Heart left ventricle (tissue), 16 donors: ENCODE measurements at regions not wholly inside any gene's neighbourhood (a gene's known extent, or its start where the extent isn't known, plus 50 kb on each side); places are given as distances from the start of the nearest gene placed in this dataset.

Experiments
- ATAC-seq, 4 donors: fragments of 200-7000 bp; cut with Tn5 transposase; one replicate each; pipeline ENCODE4 v1.9.1; 2020 to 2022; ENCODE audit warnings: moderate library complexity in 4 of 4, mild to moderate bottlenecking in 3 of 4, moderate number of reproducible peaks in 1 of 4
- DNase-seq, 5 donors: peaks; one replicate each; pipeline ENCODE4 v3.0.0-alpha.2; 2020
- H3K27ac ChIP-seq, 12 donors: fragments of 200-600 bp; sonication (generic) in 4 of 12; one replicate each; pipeline versions ENCODE4 v1.5.0 to v1.8.0; 2016 to 2022; ENCODE audit warnings: mild to moderate bottlenecking in 2 of 12
- H3K27me3 ChIP-seq, 9 donors: fragments of 200-600 bp; sonication (generic) in 2 of 9; one replicate each; pipeline versions ENCODE4 v1.5.1 to v1.8.0; 2016 to 2022; ENCODE audit warnings: mild to moderate bottlenecking in 3 of 9
- H3K36me3 ChIP-seq, 9 donors: fragments of 200-600 bp; sonication (generic) in 2 of 9; one replicate each; pipeline versions ENCODE4 v1.5.0 to v1.8.0; 2018 to 2022; ENCODE audit warnings: mild to moderate bottlenecking in 2 of 9
- H3K4me1 ChIP-seq, 12 donors: fragments of 200-600 bp; sonication (generic) in 4 of 12; one replicate each; pipeline versions ENCODE4 v1.5.0 to v1.8.0; 2016 to 2022; ENCODE audit warnings: mild to moderate bottlenecking in 3 of 12
- H3K4me3 ChIP-seq, 12 donors: fragments of 200-600 bp; sonication (generic) in 4 of 12; one replicate each; pipeline versions ENCODE4 v1.5.0 to v1.8.0; 2017 to 2022; ENCODE audit warnings: mild to moderate bottlenecking in 9 of 12, moderate library complexity in 4 of 12
- H3K9me3 ChIP-seq, 12 donors: fragments of 200-600 bp; sonication (generic) in 4 of 12; one replicate each; pipeline versions ENCODE4 v1.5.0 to v1.8.0; 2016 to 2022; ENCODE audit warnings: mild to moderate bottlenecking in 1 of 12
- POLR2A ChIP-seq, 2 donors: fragments of 450-650 bp; IDR thresholded peaks; one replicate each; pipeline ENCODE4 v1.6.1; 2017; ENCODE audit warnings: antibody characterized with exemption in 2 of 2, mild to moderate bottlenecking in 2 of 2, moderate library complexity in 2 of 2
- WGBS, 4 donors: extraction: QIAGEN DNeasy Blood & Tissue Kit in 2 of 4; methylation state at CpG; one replicate each; pipeline versions ENCODE4 v1.1.5 to v1.1.7; 2013 to 2018; 5-methylcytosine and 5-hydroxymethylcytosine counted together
- intact Hi-C, 10 donors: fragments of 100-400 bp; cut with DNase I; formaldehyde crosslinking; loops; one replicate each; pipeline versions ENCODE4 v1.11.1 to v1.14.2; 2022
- TF ChIP-seq, protein P1 (sequence below), 12 donors: fragments of 200-600 bp; sonication (generic) in 4 of 12; IDR thresholded peaks; one replicate each; pipeline versions ENCODE4 v1.5.0 to v1.8.0; 2018 to 2022; ENCODE audit warnings: antibody characterized with exemption in 12 of 12, mild to moderate bottlenecking in 5 of 12
- donor health status: ischemic (EF 13 %, LVEDD 7.1; RV severe dilation, severe dysfunction).
- donor health status: healthy with polysubstance abuse.
- donor health status: DM: no; HTN: yes; CAD: no.
- donor health status: DM: no; HTN: no; CAD: no.
- donor health status: ischemic (EF 25% LVEDD 6.9; RV normal size, moderate dysfunction).
- donor health status: ischemic (EF 25% LVEDD 5.7; RV mildly dilated, moderate dysfunction).
- donor health status: healthy.
- donor health status: DM: yes; HTN: yes; CAD: no.
- donor health status: ischemic (EF 35%, LVEDD 5.7; RV mildly dilated, moderate dysfunction).
- donor health status: nonischemic (EF 11% LVEDD 7.7; RV severe dilation, severe dysfunction).
- donor health status: DM: yes; HTN: yes; CAD: no.
- donor health status: PGD.
- donor health status: ischemic (EF 29% LVEDD 5.4; RV normal size, mild dysfunction).
- donor health status: nonischemic (EF 23%, LVEDD 6.1; RV moderate dilation, normal function).

DNA sequence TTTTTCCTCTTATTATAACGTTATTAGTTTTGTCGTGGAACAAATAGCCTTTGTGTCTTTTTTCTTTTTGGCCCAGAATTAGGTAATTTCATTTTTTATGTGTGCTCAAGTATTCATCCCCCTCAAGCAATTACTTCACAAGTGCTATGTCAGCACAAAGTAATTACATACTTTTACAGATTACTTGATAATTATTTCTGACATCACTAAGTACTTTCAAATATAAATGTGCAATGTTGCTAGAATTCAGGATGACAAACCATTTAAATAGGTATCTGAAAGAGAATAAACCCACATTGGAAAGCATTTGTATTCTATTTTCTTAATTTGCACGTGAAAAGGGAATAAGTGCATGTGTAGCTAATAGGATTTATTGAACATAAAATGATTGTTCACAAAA, 238.2 kb downstream of the CDH7 start:
- Histone ChIP-seq H3K9me3 (no peaks in the 10 kb centered on the region), H3K27me3 (no peaks in the 10 kb centered on the region), H3K36me3 (no peaks in the 10 kb centered on the region), H3K27ac (no peak overlapping the region), H3K4me3 (no peak overlapping the region), H3K4me1 (peaks cover 0 to under 1% (median 0%) of the 10 kb centered on the region in 12 donors)
- no peak for DNase-seq
- intact Hi-C loops = no loop called here
- no peak for TF ChIP-seq POLR2A (IDR thresholded peaks at IDR 0.05)
- TF ChIP-seq, protein P1, sequence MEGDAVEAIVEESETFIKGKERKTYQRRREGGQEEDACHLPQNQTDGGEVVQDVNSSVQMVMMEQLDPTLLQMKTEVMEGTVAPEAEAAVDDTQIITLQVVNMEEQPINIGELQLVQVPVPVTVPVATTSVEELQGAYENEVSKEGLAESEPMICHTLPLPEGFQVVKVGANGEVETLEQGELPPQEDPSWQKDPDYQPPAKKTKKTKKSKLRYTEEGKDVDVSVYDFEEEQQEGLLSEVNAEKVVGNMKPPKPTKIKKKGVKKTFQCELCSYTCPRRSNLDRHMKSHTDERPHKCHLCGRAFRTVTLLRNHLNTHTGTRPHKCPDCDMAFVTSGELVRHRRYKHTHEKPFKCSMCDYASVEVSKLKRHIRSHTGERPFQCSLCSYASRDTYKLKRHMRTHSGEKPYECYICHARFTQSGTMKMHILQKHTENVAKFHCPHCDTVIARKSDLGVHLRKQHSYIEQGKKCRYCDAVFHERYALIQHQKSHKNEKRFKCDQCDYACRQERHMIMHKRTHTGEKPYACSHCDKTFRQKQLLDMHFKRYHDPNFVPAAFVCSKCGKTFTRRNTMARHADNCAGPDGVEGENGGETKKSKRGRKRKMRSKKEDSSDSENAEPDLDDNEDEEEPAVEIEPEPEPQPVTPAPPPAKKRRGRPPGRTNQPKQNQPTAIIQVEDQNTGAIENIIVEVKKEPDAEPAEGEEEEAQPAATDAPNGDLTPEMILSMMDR (IDR thresholded peaks at IDR 0.05) = no peak
- ATAC-seq = no peak
- 43 to 51% (median 45%) methylated on average over 3 of the region's 3 CpGs for WGBS, 4 donors

DNA sequence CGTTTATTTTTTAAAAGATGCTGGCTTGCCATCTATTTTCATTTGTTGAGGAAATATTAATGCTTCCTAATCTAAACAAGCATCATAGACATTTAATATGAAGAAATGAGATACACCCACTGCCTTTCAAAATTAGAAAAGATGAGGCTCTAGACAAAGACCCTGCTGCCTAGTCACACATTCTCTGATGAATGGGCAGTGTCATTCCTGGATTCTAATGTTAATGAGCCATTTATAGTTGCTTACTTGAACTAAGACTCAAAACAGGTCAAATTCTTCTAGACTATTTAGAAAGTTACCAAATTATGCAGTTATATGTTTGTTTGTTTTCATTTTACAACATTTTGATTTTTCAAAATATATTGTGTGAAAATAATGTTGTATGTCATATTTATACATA, 237.6 kb downstream of the CDH7 start:
- H3K27me3 ChIP-seq = no peaks in the 10 kb centered on the region
- intact Hi-C loops = no loop called here
- TF ChIP-seq, protein P1 (IDR thresholded peaks at IDR 0.05) = no peak
- no peak for TF ChIP-seq POLR2A (IDR thresholded peaks at IDR 0.05)
- no peaks in the 10 kb centered on the region for H3K4me1 ChIP-seq
- ATAC-seq (no peak), DNase-seq (no peak)
- no peaks in the 10 kb centered on the region for H3K9me3 ChIP-seq
- H3K36me3 ChIP-seq = no peaks in the 10 kb centered on the region
- 64 to 78% (median 76%) methylated on average over 1 of the region's 1 CpG for WGBS, 4 donors
- no peak overlapping the region for H3K27ac ChIP-seq
- H3K4me3 ChIP-seq = no peak overlapping the region

DNA sequence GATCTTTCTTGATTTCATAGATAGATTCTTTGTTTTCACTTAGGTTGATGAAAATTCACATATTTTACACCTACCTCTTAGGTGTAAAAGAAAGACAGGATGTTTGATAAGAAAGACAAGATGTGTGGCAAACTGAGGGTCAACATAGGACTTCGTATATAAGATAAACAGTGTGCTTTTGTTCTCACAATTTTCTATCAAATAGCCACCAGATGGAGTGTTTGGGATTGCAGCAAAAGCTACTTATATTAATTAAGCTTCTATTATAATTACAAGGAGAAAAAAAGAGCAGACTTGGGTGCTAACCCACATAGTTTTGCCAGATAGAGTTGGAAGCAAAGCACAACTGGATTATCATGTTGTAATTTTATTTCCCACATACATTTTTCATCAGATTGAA, 232.9 kb downstream of the CDH7 start:
- WGBS, 4 donors = 29 to 50% (median 36%) methylated on average over 1 of the region's 1 CpG
- DNase-seq (no peak), ATAC-seq (no peak)
- no peaks in the 10 kb centered on the region for H3K27me3 ChIP-seq
- H3K9me3 ChIP-seq = peaks cover 0 to 14% (median 2%) of the 10 kb centered on the region in 12 donors
- H3K4me1 ChIP-seq = no peaks in the 10 kb centered on the region
- no peak overlapping the region for H3K27ac ChIP-seq
- intact Hi-C loops = no loop called here
- H3K36me3 ChIP-seq = no peaks in the 10 kb centered on the region
- no peak overlapping the region for H3K4me3 ChIP-seq
- TF ChIP-seq, protein P1 (IDR thresholded peaks at IDR 0.05) = no peak
- no peak for TF ChIP-seq POLR2A (IDR thresholded peaks at IDR 0.05)

DNA sequence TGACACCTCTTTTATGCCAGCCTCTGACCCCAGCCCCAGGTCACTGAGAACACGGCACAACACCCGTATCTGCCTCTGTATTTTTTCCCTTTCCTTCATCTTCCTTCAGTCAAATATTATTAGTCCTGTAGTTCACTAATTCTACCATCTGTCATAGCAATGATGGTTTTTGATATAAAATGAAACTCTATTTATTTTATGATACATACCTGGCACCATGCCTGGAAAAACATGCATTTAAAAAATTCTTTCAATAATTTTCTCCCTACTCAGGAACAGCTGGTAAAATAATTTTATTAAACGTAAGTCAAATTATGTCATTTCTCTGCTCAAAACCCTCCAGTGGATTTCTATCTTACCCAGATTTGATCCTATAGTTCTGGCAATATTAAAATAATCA, 224.7 kb downstream of the CDH7 start:
- no peak for TF ChIP-seq POLR2A (IDR thresholded peaks at IDR 0.05)
- TF ChIP-seq, protein P1 (IDR thresholded peaks at IDR 0.05) = no peak
- no peaks in the 10 kb centered on the region for H3K27me3 ChIP-seq
- no peaks in the 10 kb centered on the region for H3K36me3 ChIP-seq
- no peak for ATAC-seq
- no peaks in the 10 kb centered on the region for H3K4me1 ChIP-seq
- H3K9me3 ChIP-seq = no peaks in the 10 kb centered on the region
- WGBS, 4 donors = 45 to 65% (median 50%) methylated on average over 3 of the region's 3 CpGs
- no peak for DNase-seq
- intact Hi-C loops = no loop called here
- H3K27ac ChIP-seq = no peak overlapping the region
- H3K4me3 ChIP-seq = no peak overlapping the region
